ENCODE measurements at regions not wholly inside any gene's neighbourhood (a gene's known extent, or its start where the extent isn't known, plus 50 kb on each side); places are given as distances from the start of the nearest gene placed in this dataset.

DNA sequence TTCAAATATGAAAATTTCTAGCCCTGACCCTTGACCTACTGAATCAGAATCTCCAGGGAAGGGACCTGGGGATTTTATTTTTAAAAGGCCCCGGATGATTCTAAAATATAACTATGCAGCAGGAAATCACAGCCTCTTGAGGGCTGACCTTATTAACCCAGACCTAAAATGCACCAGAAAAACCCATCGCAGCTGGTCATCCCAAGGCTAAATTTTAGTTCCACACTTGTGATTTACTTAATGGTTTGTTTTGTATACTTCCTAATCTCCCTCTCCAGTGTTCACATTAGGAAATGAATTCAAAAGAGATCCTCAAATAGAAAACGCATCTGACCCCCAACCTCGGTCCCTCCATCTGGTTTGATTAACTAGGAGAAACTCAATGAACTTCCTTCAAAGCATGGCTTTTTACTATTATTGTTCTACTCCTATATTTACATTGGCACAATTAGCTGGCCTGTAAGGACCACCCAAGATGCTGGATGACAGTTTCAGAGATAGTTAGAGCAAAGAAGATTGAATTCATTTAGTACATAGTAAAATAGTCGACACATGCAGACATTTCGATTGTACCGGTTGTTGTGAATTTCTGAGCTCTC, 147.8 kb upstream of the MED14 start:
- H4K8ac ChIP-seq (replicated peaks; ENCODE audit: insufficient read length, low read depth, low read length): no peak overlapping the region
- H4K20me1 ChIP-seq (ENCODE audit: control insufficient read depth, insufficient read depth, insufficient read length): no peaks in the 10 kb centered on the region
- no peak overlapping the region for H2BK15ac ChIP-seq (ENCODE audit: low read depth, low read length)
- H3K4ac ChIP-seq (ENCODE audit: low read depth, low read length): no peak overlapping the region
- H3K56ac ChIP-seq (ENCODE audit: insufficient read length, low read depth, low read length): no peak overlapping the region
- no peaks in the 10 kb centered on the region for H3K79me2 ChIP-seq (ENCODE audit: insufficient read depth, low read length)
- no peak overlapping the region for H3K9ac ChIP-seq (ENCODE audit: extremely low read depth, insufficient read length, low read length)
- no peak overlapping the region for H2BK12ac ChIP-seq (ENCODE audit: insufficient read length, low read depth, low read length)
- H3K23me2 ChIP-seq (ENCODE audit: insufficient read length, low read depth, low read length, poor library complexity, severe bottlenecking): no peaks in the 10 kb centered on the region
- no peak for DNase-seq
- no peaks in the 10 kb centered on the region for H3K79me1 ChIP-seq (ENCODE audit: insufficient read depth, low read depth, low read length, poor library complexity, severe bottlenecking)
- H3K4me3 Mint-ChIP-seq: no peak overlapping the region
- H4K5ac ChIP-seq (ENCODE audit: insufficient read length, low read depth, low read length): no peak overlapping the region
- peaks cover 8 to 15% (median 10%) of the 10 kb centered on the region in 3 experiments; a peak in 6 of 7 replicates for H3K36me3 Mint-ChIP-seq (ENCODE audit: insufficient read depth in 1 of 3, low read depth in 3 of 3)
- H2BK120ac ChIP-seq (ENCODE audit: low read depth, low read length, poor library complexity, severe bottlenecking): no peak overlapping the region
- no peak overlapping the region for H2BK20ac ChIP-seq (ENCODE audit: low read depth, low read length, poor library complexity, severe bottlenecking)
- H3K9me3 Mint-ChIP-seq: peaks cover 62 to 66% of the 10 kb centered on the region in 2 experiments
- H3K27ac ChIP-seq (ENCODE audit: insufficient read length, low read depth, low read length): no peak overlapping the region
- no peak overlapping the region for H3T11ph ChIP-seq (ENCODE audit: low read length)
- H3K27me3 Mint-ChIP-seq (ENCODE audit: low read depth): no peaks in the 10 kb centered on the region
- no peak overlapping the region for H3K14ac ChIP-seq (ENCODE audit: insufficient read depth, low read length)
- peaks cover 28 to 31% of the 10 kb centered on the region in 2 experiments for H3K4me1 Mint-ChIP-seq
- H3K4me2 ChIP-seq (ENCODE audit: insufficient read depth, insufficient read length, low read length): no peak overlapping the region
- no peak overlapping the region for H3K23ac ChIP-seq (ENCODE audit: insufficient read length, low read depth, low read length)
- H3K27ac Mint-ChIP-seq: no peak overlapping the region
- H3K4me1 ChIP-seq (ENCODE audit: insufficient read depth, low read length): peaks cover 5% of the 10 kb centered on the region; the same call in 1 of the 2 replicates
- no CpG with 5 or more reads among the region's 7 CpGs for WGBS (ENCODE audit: extremely low coverage, insufficient read length, low lambda C conversion rate)
- no peak overlapping the region for H2BK5ac ChIP-seq (ENCODE audit: insufficient read length, low read length)
- TF ChIP-seq CTCF (conservative IDR thresholded peaks at IDR 0.05): no peak
- H4K91ac ChIP-seq (ENCODE audit: insufficient read length, low read depth, low read length): no peak overlapping the region
- H3K27me3 ChIP-seq (ENCODE audit: insufficient read depth, low read length): no peaks in the 10 kb centered on the region
- H2AFZ ChIP-seq (ENCODE audit: low read length): no peak overlapping the region
- H2AK5ac ChIP-seq (ENCODE audit: insufficient read length, low read length): no peak overlapping the region
- no peak overlapping the region for H3K18ac ChIP-seq (ENCODE audit: insufficient read length, low read depth, low read length)
- H3K9me3 ChIP-seq (ENCODE audit: control insufficient read depth, low read depth, low read length): no peaks in the 10 kb centered on the region
